GM21529 (cell line): ENCODE measurements at regions not wholly inside any gene's neighbourhood (a gene's known extent, or its start where the extent isn't known, plus 50 kb on each side); places are given as distances from the start of the nearest gene placed in this dataset.
A peak's percentile ranks its signal among the peaks of the same experiment; 100 is the strongest.

Source experiments
- ATAC-seq: cut with Tn5 transposase; IDR thresholded peaks from one replicate; pipeline ENCODE4 v1.9.1; 2021; ENCODE audit not compliant: unreplicated experiment

GRCh38 chr11:95327273-95327948 is 96.4 kb upstream of the SESN3 start:
- no peak for ATAC-seq

- no peak for ATAC-seq
Measured at GRCh38 chr11:95325777-95326258, 94.8 kb upstream of the SESN3 start.

DNA sequence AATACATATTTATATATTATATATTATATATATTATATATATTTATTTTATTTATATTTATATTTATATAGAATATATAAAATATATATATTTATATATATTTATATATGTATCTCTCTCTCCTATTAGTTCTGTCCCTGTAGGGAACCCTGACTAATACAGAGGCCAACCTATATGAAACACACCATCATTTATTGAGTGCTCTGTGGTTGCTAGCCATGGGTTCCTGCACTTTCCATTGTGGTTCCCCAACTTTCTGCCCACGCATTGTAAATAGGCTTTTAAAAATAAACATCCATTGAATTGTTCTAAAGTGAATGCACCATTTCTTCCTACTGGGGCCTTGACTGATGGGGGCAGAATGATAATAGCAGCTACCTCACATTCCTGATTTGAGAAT is 93.8 kb upstream of the SESN3 start:
- ATAC-seq = no peak

GRCh38 chr11:95322539-95322938 is 91.5 kb upstream of the SESN3 start:
- ATAC-seq = no peak

DNA sequence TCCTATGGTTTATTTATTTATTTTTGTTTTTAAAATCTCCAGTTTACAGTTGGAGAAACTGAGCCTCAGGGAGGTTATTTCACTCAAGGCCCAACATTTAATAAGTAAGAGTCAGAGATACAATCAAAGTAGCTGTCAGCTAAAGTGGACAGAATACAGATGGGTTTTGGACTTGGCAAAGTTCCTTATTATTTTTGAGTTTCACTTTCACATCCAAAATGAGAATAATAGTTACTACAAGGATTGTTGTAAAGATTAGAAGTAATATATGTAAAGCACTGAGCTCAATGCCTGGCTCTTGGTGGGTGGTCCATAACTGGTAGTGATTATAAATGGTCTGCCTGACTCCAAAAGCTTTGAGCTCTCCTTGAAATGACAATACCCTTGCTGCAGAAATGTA is 87.5 kb upstream of the SESN3 start:
- ATAC-seq = no peak

DNA sequence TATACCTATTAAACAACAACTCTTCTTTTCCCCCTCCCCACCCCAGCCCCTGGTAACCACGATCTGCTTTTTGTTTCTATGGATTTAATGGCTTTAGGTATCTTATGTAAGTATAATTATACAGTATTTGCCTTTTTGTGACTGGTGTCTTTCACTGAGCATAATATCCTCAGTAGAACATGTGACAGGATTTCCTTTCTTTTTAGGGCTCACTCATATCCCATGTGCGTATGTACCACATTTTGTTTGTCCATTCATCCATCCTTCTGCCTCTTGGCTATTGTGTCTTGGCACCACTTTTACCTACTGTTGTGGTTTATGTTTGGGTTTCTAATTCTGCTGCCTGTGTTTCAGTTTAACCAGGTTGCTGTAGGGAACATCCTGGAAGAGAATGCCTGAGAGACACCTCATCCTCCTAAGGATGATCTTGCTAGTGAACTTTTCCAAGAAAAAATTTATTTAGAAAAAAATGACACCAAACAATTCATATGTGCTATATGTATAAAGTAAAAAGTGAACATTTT is 77.6 kb upstream of the SESN3 start:
- no peak for ATAC-seq

DNA sequence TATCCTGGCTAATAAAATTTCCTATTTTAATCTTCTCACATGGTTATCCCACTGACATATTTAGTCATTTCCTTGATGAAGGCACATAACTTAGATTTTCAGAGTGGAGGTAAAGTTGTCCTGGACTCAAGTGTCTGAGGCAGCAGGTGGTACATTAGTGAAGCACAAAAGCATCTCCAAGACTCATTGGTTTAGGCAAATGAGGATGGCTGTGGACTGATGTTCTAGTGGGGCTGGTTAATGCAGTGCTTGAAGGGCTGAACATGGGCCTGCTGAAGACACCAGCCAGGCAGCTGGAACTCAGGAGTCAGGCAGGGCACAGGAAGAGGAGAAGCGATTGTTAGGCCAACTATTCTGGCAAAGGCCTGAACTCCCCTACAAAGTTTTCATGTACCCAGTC is 76.3 kb upstream of the SESN3 start:
- ATAC-seq = no peak

DNA sequence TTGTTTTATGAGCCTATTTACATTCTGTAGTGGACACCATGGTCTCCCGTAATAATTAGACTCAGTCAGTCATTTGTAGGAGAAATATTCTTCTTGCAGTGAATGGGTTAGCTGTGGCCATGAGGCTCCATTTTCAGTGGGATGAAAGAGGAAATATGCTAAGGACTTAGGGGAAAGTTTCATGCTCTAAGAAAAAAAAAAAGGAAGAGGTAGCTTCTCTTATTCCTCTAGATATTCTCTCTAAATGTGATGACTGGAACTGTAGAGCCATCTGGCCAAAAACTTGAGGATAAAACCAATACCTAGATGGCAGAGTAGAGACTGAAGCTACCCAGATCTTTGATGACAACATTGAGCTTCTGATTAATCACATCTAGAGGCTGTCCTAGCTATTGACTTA is 75.8 kb upstream of the SESN3 start:
- ATAC-seq = no peak

DNA sequence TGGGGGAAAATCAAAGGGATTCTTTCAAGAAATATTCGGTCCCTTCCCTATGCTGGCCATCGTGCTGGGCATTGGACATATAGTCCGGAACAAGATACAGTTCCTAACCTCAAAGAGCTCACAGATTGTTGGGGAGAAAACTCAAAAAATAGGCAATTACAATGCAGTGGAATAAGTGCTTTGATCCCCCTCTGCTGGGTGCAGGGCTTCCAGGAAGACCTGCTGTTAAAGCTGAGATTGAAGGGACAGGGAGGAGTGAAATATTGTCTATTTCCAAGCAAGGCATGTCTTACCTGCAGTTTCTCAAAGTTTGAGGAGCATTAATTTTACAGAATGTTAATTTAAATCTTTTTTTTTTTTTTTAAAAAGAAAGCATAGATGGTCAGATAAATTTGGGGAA is 75.1 kb upstream of the SESN3 start:
- ATAC-seq = no peak

- ATAC-seq = no peak
Measured at GRCh38 chr11:95305705-95306104, 74.7 kb upstream of the SESN3 start.

GRCh38 chr11:95304777-95305176 is 73.8 kb upstream of the SESN3 start:
- ATAC-seq = no peak

GRCh38 chr11:95302211-95302610 is 71.2 kb upstream of the SESN3 start:
- ATAC-seq = no peak

DNA sequence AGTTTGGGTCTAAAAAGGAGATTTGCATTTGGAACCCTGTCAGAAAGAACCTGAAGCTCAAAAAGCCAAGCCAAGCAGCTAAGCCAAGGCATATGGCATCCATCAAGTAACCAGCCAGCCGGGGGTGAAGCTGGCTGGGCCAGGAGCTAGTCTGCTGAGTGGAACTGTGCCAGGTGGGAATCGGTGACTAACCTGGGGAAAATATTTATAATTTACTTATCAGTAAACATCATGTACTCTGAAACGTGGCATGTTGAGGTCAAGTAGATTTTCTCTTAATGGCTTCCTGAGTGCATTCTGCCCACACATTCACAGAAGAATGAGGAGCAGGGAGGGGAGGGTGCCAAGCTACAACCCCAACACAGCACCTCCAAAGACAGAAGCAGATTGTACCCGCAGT is 70.5 kb upstream of the SESN3 start:
- ATAC-seq = no peak

DNA sequence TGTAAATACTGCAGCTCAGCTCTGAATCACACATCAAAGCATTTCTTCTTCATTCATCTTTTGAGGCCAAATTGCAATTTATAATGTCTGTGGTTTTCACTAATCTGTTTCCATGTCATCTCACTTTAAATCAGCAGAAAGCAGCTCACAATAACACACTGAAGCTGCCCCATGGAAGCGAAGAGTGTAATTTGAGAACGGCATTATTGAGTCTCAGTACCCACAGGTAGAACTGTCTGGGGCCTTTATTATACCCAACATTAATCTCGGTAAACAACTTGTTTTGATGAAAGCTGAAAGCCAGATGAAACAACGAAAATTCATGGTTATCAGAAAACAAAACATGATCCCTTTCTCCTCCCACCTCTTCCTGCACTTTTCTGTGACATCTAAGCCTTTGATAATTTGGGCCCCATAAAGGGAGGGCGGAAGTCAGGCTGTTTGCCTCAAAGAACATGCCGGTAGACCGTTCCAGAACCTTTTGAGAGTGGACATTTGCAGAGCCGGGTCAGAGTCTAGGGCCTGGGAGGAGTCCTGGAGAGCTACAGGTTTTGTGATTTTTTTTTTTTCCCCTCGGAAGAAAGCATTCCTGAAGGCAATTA is 68.2 kb upstream of the SESN3 start:
- ATAC-seq = no peak

GRCh38 chr11:95297680-95298452 is 66.9 kb upstream of the SESN3 start:
- no peak for ATAC-seq

DNA sequence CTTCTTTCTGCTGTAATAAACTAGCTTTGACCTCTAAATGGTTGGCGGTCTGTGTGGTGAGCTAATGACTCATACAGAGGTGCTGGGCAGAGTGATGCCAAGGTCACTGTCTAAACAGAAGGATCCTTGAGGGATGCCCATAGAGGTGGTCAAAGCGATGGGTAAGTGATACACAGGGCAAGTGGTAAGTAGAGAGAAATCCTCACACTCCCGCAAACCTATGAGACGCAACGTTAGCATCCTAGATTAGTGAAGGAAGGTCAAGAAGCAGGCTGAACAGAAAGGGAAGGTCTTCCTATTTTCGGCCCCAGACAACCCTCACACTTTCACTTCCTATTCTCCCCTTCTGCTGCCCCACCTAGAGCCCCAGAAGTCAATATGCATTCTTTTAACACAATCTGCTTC is 65.6 kb upstream of the SESN3 start:
- ATAC-seq = peak; percentile 96

DNA sequence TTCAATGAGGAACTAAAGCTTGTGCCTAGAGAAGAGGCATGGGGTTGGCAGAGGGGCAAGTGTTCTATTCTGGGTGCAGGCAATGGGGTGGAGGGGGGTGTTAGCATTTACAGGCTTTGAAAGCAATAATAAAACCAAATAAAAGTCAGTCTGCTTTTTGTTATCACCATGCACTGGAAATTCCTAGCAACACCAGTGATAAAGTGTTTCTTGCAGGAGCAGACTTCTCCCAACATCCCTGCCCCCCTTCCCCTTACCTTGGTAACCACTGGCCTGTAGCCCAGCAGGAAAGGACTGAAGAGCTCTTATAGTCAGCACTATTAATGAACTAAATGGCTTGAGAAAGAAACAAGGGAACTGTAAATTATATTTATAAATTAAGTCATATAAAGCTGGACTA is 65.2 kb upstream of the SESN3 start:
- ATAC-seq = peak; percentile 5

DNA sequence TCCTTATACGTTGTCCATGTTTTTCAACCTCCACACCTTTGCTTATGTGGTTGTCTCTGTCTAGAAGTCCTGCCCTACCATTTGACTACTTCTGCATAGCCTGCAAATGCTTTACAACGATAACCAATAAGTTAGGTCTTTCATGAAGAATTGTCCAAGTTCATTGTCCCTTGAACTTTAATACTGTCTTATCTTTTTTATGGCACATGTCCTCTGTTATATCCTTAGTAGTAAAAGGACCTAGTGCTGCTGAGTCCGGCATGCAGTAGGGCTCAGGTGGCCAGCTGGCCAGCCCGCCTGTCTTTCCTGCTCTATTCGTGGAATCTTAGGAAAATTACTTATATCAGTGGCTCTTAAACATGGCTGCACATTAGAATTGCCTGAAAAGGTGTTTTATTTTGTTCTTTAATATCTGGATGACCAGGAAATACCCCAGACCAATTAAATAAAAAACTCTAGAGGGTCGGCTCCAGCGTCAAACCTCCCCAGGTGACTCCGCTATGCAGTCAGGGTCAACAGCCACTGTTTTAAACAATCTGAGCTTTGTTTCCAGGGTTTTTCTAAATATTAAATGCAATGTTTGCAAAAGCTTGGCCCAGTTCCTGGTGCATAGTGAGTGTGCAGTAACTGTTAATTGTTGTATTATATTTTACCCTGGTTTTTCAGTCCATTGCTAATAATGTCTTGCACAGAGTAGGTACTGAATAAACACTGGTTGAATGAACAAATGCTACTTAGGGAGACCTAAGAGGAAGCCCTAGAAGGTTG is 64.6 kb upstream of the SESN3 start:
- ATAC-seq = no peak

GRCh38 chr11:95294701-95295100 is 63.7 kb upstream of the SESN3 start:
- no peak for ATAC-seq

- ATAC-seq = no peak
Measured at GRCh38 chr11:95293116-95293515, 62.1 kb upstream of the SESN3 start.

- no peak for ATAC-seq
Measured at GRCh38 chr11:95291946-95292345, 60.9 kb upstream of the SESN3 start.
